ENCODE measurements at regions not wholly inside any gene's neighbourhood (a gene's known extent, or its start where the extent isn't known, plus 50 kb on each side); places are given as distances from the start of the nearest gene placed in this dataset.

DNA sequence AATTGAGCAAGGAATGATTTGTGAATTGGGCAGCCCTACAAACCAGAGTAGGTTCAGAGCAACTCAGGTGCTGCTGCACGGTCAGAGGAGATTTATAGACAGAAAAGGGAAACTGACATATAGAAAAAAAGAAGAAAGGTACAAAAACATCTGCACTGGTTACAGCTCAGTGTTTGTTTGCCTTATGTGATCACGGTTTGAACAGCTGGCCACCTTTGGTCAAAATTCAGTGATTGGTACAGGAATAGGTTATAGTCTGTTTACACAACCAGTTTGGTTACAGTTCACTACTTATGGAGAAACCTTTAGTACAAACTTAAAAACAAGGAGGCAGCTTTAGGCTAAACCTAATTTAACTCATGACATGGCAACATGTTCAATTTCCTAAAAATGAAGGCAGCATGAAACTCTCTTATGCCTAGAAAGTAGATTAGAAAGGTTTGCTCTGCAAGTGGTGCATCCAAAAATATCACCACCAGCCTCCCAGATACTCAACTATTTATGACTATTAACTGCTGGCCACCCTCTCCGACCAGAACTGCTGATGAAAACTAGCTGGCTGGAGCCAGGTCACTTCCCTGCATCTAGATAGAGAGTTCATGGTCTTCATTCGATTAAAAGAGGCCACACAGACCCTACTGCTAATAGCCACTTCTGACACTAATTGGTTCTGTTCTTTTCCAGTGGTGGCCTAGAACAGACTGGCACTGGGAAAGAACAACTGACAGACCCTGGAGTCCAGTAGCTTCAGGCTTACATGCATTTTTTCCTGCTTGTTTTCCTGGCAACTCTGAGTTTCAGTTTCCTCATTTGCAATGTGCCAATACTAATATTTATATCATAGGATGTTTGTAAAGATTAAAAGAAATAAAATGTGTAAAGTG lies 548.0 kb downstream of the CCSER2 start:
- TF ChIP-seq, protein P1, sequence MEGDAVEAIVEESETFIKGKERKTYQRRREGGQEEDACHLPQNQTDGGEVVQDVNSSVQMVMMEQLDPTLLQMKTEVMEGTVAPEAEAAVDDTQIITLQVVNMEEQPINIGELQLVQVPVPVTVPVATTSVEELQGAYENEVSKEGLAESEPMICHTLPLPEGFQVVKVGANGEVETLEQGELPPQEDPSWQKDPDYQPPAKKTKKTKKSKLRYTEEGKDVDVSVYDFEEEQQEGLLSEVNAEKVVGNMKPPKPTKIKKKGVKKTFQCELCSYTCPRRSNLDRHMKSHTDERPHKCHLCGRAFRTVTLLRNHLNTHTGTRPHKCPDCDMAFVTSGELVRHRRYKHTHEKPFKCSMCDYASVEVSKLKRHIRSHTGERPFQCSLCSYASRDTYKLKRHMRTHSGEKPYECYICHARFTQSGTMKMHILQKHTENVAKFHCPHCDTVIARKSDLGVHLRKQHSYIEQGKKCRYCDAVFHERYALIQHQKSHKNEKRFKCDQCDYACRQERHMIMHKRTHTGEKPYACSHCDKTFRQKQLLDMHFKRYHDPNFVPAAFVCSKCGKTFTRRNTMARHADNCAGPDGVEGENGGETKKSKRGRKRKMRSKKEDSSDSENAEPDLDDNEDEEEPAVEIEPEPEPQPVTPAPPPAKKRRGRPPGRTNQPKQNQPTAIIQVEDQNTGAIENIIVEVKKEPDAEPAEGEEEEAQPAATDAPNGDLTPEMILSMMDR (IDR thresholded peaks at IDR 0.05) = no peak
- TF ChIP-seq POLR2A (IDR thresholded peaks at IDR 0.05) = no peak
- no peak for TF ChIP-seq EP300 (IDR thresholded peaks at IDR 0.05)
